ENCODE measurements at regions not wholly inside any gene's neighbourhood (a gene's known extent, or its start where the extent isn't known, plus 50 kb on each side); places are given as distances from the start of the nearest gene placed in this dataset.

- DNase-seq (ENCODE audit: low read depth in 2 of 2), result no peak
Observed at GRCh38 chr2:240284503-240285259, 144.2 kb upstream of the OTOS start.

- DNase-seq (ENCODE audit: low read depth in 2 of 2), result no peak
Observed at GRCh38 chr2:240285725-240286124, 145.3 kb upstream of the OTOS start.

GRCh38 chr2:240286596-240286995, 146.1 kb upstream of the OTOS start:
- DNase-seq (ENCODE audit: low read depth in 2 of 2), result no peak

- no peak for DNase-seq (ENCODE audit: low read depth in 2 of 2)
Observed at GRCh38 chr2:240287011-240287410, 146.6 kb upstream of the OTOS start.

- no peak for DNase-seq (ENCODE audit: low read depth in 2 of 2)
Observed at GRCh38 chr2:240287496-240288086, 147.1 kb upstream of the OTOS start.

GRCh38 chr2:240288087-240288521, 147.4 kb upstream of the GPC1 start:
- DNase-seq (ENCODE audit: low read depth in 2 of 2), result no peak

GRCh38 chr2:240289701-240290431, 145.6 kb upstream of the GPC1 start:
- DNase-seq (ENCODE audit: low read depth in 2 of 2), result no peak

- no peak for DNase-seq (ENCODE audit: low read depth in 2 of 2)
Observed at GRCh38 chr2:240290432-240291336, 144.8 kb upstream of the GPC1 start.

GRCh38 chr2:240291337-240292034, 144.0 kb upstream of the GPC1 start:
- no peak for DNase-seq (ENCODE audit: low read depth in 2 of 2)

GRCh38 chr2:240292035-240292574, 143.4 kb upstream of the GPC1 start:
- DNase-seq (ENCODE audit: low read depth in 2 of 2), result no peak

GRCh38 chr2:240292619-240293525, 142.6 kb upstream of the GPC1 start:
- no peak for DNase-seq (ENCODE audit: low read depth in 2 of 2)

GRCh38 chr2:240293557-240294461, 141.7 kb upstream of the GPC1 start:
- no peak for DNase-seq (ENCODE audit: low read depth in 2 of 2)

GRCh38 chr2:240294514-240294913, 140.9 kb upstream of the GPC1 start:
- no peak for DNase-seq (ENCODE audit: low read depth in 2 of 2)

GRCh38 chr2:240295256-240296103, 140.0 kb upstream of the GPC1 start:
- DNase-seq (ENCODE audit: low read depth in 2 of 2), result no peak

- DNase-seq (ENCODE audit: low read depth in 2 of 2), result no peak
Observed at GRCh38 chr2:240296104-240296406, 139.4 kb upstream of the GPC1 start.

- no peak for DNase-seq (ENCODE audit: low read depth in 2 of 2)
Observed at GRCh38 chr2:240296476-240297255, 138.8 kb upstream of the GPC1 start.
